T1000 (cell line): ENCODE measurements at regions not wholly inside any gene's neighbourhood (a gene's known extent, or its start where the extent isn't known, plus 50 kb on each side); places are given as distances from the start of the nearest gene placed in this dataset.
A peak's percentile ranks its signal among the peaks of the same experiment; 100 is the strongest.
"Not testable (repeated sequence)": the region's sequence is repeated elsewhere in the genome, so short reads cannot be mapped to it uniquely, and the experiment has no call there.

Experiments
- DNase-seq: peaks from one replicate; lab custom pipeline; 2025; ENCODE audit warnings: mixed read lengths; lab: John Stamatoyannopoulos, UW

GRCh38 chr14:49946320-49947141, 53.6 kb downstream of the ARF6 start:
- peak; percentile 20 for DNase-seq

GRCh38 chr14:49947506-49947905, 54.6 kb downstream of the ARF6 start:
- no peak for DNase-seq

DNA sequence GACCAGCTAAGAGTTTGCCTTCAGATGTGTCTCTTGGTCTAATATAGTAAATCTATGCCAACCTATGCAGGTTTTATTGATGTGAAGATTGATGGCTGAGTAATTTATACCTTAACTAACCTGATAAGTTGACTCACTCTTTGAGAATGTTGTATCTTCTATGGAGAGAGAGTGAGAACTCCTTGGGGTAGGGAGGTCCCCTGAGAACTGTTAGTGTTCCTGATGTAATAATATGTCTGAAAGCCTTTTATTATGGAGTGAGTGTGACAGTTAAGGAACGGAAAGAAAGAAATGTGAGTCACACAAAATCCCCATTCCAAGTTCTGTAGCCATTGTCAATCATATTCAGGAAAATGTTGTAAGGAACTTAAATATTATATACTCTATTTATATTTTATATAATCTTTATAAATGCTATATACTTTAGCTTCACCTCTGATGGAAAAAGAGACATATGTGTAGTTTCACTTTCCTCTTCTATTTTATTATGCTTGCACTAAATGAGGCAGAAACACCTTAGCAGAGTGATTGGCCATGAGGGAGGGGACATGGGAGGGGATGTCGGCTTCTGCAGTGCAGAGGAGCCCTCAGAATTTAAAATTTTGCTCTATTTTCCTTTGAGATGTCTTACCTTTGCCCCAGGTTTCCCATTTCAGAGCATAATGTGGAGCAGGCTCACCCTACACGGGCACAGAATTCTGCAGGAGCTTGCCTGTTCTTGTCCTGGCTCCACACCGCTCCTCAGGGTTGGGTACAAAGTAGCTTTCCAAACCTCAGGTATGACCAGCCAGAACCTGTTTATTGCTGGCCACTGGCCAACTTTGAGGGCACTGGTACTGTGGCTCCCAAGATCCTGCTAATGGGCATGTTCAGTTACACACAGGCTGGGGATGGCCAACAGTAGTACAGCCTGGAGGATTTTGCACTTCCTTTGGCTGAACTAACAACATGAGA, 57.7 kb downstream of the ARF6 start:
- no peak for DNase-seq

GRCh38 chr14:49951229-49951607, 58.3 kb downstream of the ARF6 start:
- no peak for DNase-seq

- no peak for DNase-seq
Measured at GRCh38 chr14:49951691-49952345, 58.9 kb downstream of the ARF6 start.

DNA sequence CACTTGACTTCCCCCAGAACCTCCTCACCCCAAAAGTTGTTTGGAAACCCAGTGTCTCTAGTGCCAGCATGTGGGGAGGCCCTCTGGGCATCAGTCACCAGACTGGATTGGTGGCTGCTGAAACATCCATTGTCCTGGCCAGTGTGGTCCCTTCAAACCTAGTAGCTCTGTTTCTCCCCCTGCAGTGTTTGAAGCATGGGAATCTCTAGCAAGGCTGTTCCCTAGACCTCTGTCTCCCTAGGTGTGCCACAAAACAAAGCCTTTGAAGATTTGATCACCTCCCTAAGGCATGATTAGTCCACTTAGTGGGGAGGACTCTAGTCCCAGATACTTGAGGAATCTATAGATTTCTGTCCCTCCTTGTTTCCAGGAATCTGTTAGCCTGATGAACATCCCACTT, 60.3 kb downstream of the ARF6 start:
- DNase-seq: no peak

- no peak for DNase-seq
Measured at GRCh38 chr14:49954171-49954631, 61.3 kb downstream of the ARF6 start.

- no peak for DNase-seq
Measured at GRCh38 chr14:49955024-49955423, 62.1 kb downstream of the ARF6 start.

GRCh38 chr14:49957089-49957852, 64.4 kb downstream of the ARF6 start:
- DNase-seq: no peak

GRCh38 chr14:49959822-49960408, 67.0 kb downstream of the ARF6 start:
- DNase-seq: no peak

- DNase-seq: no peak
Measured at GRCh38 chr14:49960453-49960852, 67.6 kb downstream of the ARF6 start.

- DNase-seq: no peak
Measured at GRCh38 chr14:49961270-49962222, 68.7 kb downstream of the ARF6 start.

GRCh38 chr14:49962621-49963020, 69.7 kb downstream of the ARF6 start:
- no peak for DNase-seq

GRCh38 chr14:49965068-49965651, 72.3 kb downstream of the ARF6 start:
- DNase-seq: not testable (repeated sequence)

- no peak for DNase-seq
Measured at GRCh38 chr14:49966304-49966809, 73.5 kb downstream of the ARF6 start.

DNA sequence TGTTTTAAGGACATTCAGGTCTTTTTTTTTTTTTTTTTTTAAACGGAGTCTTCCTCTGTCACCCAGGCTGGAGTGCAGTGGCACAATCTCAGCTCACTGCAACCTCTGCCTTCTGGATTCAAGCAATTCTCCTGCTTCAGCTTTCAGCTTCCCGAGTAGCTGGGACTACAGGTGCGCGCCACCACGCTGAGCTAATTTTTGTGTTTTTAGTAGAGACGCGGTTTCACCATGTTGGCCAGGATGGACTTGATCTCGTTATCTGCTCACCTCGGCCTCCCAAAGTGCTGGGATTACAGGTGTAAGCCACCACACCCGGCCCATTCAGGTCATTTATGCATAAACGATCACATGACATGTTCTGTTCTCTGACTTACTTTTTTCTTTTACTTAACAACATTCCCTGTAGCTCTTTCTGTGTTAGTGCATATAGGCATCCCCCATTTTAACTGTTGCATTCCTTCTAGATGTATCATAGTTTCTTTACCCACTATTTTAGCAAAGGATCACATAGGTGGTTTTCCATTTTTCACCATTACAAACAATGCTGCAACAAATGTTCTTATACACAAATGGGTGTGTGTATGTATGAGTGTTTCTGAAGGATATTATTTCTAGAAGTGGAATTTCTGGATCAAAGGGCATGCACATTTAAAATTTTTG, 74.2 kb downstream of the ARF6 start:
- DNase-seq: no peak

- no peak for DNase-seq
Measured at GRCh38 chr14:49969961-49970360, 77.1 kb downstream of the ARF6 start.

GRCh38 chr14:49970474-49971147, 77.7 kb downstream of the ARF6 start:
- no peak for DNase-seq
